CD14-positive monocyte (primary cell): ENCODE measurements at regions not wholly inside any gene's neighbourhood (a gene's known extent, or its start where the extent isn't known, plus 50 kb on each side); places are given as distances from the start of the nearest gene placed in this dataset.

Experiments
- DNase-seq, 3 donors: peaks; one replicate each; pipeline ENCODE4 v3.0.0-alpha.2; 2011 to 2022
- H2AFZ ChIP-seq: 2 replicates; pipeline ENCODE4 v1.6.0; 2012; ENCODE audit warnings: mild to moderate bottlenecking, low read depth, low read length, inconsistent platforms; ENCODE audit not compliant: insufficient read depth, poor library complexity, severe bottlenecking
- H3K27ac ChIP-seq, 2 donors: 1 replicate in 1 of 2; 2 replicates in 1 of 2; pipeline ENCODE4 v1.5.1; 2012 to 2013; ENCODE audit warnings: low read length in 2 of 2, control low read depth in 1 of 2, inconsistent platforms in 1 of 2, low read depth in 1 of 2, mild to moderate bottlenecking in 1 of 2
- H3K27me3 ChIP-seq, 2 donors: one replicate each; pipeline versions ENCODE4 v1.6.0 to v1.6.1; 2011 to 2013; ENCODE audit warnings: low read length in 2 of 2; ENCODE audit not compliant: control insufficient read depth in 2 of 2, insufficient read depth in 2 of 2
- H3K36me3 ChIP-seq, 2 donors: replicated peaks in 1 of 2; 1 replicate in 1 of 2; 2 replicates in 1 of 2; pipeline versions ENCODE4 v1.5.1 to v1.6.1; 2012 to 2013; ENCODE audit warnings: low read length in 2 of 2, control low read depth in 1 of 2, inconsistent platforms in 1 of 2, mild to moderate bottlenecking in 1 of 2; ENCODE audit not compliant: insufficient read depth in 2 of 2, control insufficient read depth in 1 of 2
- H3K4me1 ChIP-seq, 2 donors: 1 replicate in 1 of 2; 2 replicates in 1 of 2; pipeline versions ENCODE4 v1.5.1 to v1.6.1; 2012 to 2013; ENCODE audit warnings: low read length in 2 of 2, control low read depth in 1 of 2, inconsistent platforms in 1 of 2, mild to moderate bottlenecking in 1 of 2, moderate library complexity in 1 of 2; ENCODE audit not compliant: insufficient read depth in 2 of 2, control insufficient read depth in 1 of 2
- H3K4me2 ChIP-seq: replicated peaks from 2 replicates; pipeline ENCODE3; 2012; ENCODE audit warnings: low read length, moderate library complexity, mild to moderate bottlenecking; ENCODE audit not compliant: poor library complexity, severe bottlenecking; ENCODE audit errors: extremely low read depth
- H3K4me3 ChIP-seq, 3 experiments: fragments of 200-600 bp in 1 of 3; sonication (generic) in 1 of 3; replicated peaks in 1 of 3; 1 replicate in 2 of 3; 2 replicates in 1 of 3; pipeline ENCODE4 v1.5.1; 2011 to 2013; ENCODE audit warnings: low read length in 3 of 3, mild to moderate bottlenecking in 3 of 3, control low read depth in 2 of 3, low read depth in 2 of 3, inconsistent platforms in 1 of 3, moderate library complexity in 1 of 3
- H3K79me2 ChIP-seq: 2 replicates; pipeline ENCODE4 v1.6.0; 2012; ENCODE audit warnings: mild to moderate bottlenecking, control low read depth, inconsistent platforms, low read length, moderate library complexity; ENCODE audit not compliant: insufficient read depth
- H3K9ac ChIP-seq: 2 replicates; pipeline ENCODE4 v1.6.0; 2017; ENCODE audit warnings: low read length, mild to moderate bottlenecking; ENCODE audit not compliant: insufficient read depth, poor library complexity, severe bottlenecking
- H3K9me3 ChIP-seq, 2 donors: replicated peaks in 1 of 2; 1 replicate in 1 of 2; 2 replicates in 1 of 2; pipeline versions ENCODE4 v1.5.1 to v1.6.1; 2012 to 2013; ENCODE audit warnings: low read length in 2 of 2, control low read depth in 1 of 2; ENCODE audit not compliant: control insufficient read depth in 1 of 2, insufficient read depth in 1 of 2
- H4K20me1 ChIP-seq: 2 replicates; pipeline ENCODE4 v1.6.0; 2012; ENCODE audit warnings: mild to moderate bottlenecking, low read length, control low read depth, moderate library complexity; ENCODE audit not compliant: insufficient read depth
- H3K27ac Mint-ChIP-seq, 7 donors: one replicate each; pipeline ENCODE4 v1.8.0; 2020; ENCODE audit warnings: mild to moderate bottlenecking in 7 of 7, mixed read lengths in 7 of 7, moderate library complexity in 6 of 7, inconsistent platforms in 2 of 7
- H3K27me3 Mint-ChIP-seq, 3 donors: one replicate each; pipeline ENCODE4 v1.8.0; 2021 to 2022; ENCODE audit warnings: low read depth in 3 of 3, mild to moderate bottlenecking in 3 of 3, mixed read lengths in 3 of 3, moderate library complexity in 3 of 3, inconsistent platforms in 1 of 3
- H3K36me3 Mint-ChIP-seq, 2 donors: one replicate each; pipeline ENCODE4 v1.8.0; 2020; ENCODE audit warnings: mixed read lengths in 2 of 2, inconsistent platforms in 1 of 2, mild to moderate bottlenecking in 1 of 2
- H3K4me1 Mint-ChIP-seq: one replicate; pipeline ENCODE4 v1.8.0; 2020; ENCODE audit warnings: mild to moderate bottlenecking, mixed read lengths
- H3K4me3 Mint-ChIP-seq, 2 donors: one replicate each; pipeline ENCODE4 v1.8.0; 2020; ENCODE audit warnings: mild to moderate bottlenecking in 2 of 2, mixed read lengths in 2 of 2, moderate library complexity in 1 of 2
- H3K9me3 Mint-ChIP-seq, 7 donors: one replicate each; pipeline ENCODE4 v1.8.0; 2020 to 2022; ENCODE audit warnings: mixed read lengths in 7 of 7, mild to moderate bottlenecking in 6 of 7, moderate library complexity in 6 of 7, inconsistent platforms in 2 of 7
- CTCF ChIP-seq: fragments of 200-600 bp; IDR thresholded peaks from one replicate; pipeline ENCODE4 v1.8.0; 2022; ENCODE audit warnings: antibody characterized with exemption, mild to moderate bottlenecking
- WGBS: methylation state at CpG from one replicate; pipeline ENCODE4 v1.1.5; 2013; ENCODE audit warnings: missing lambda C conversion rate; ENCODE audit not compliant: insufficient coverage; 5-methylcytosine and 5-hydroxymethylcytosine counted together
- intact Hi-C, 2 donors: fragments of 100-400 bp; cut with micrococcal nuclease; formaldehyde crosslinking; loops; one replicate each; pipeline versions ENCODE4 v1.15.0 to v1.15.1; 2023

- H3K9ac ChIP-seq = no peak overlapping the region
- no peak overlapping the region for H3K4me3 ChIP-seq
- TF ChIP-seq CTCF = no peak
- Mint-ChIP-seq H3K9me3 (peaks cover 0 to 3% (median 0%) of the 10 kb centered on the region in 7 donors), H3K36me3 (no peaks in the 10 kb centered on the region), H3K4me1 (no peaks in the 10 kb centered on the region), H3K27ac (no peak overlapping the region), H3K27me3 (peaks cover 0 to 2% (median 0%) of the 10 kb centered on the region in 3 donors), H3K4me3 (no peak overlapping the region)
- WGBS = no CpG with 5 or more reads among the region's 1 CpG
- no peaks in the 10 kb centered on the region for H3K4me1 ChIP-seq
- H3K27me3 ChIP-seq = no peaks in the 10 kb centered on the region
- no peak overlapping the region for H2AFZ ChIP-seq
- H3K9me3 ChIP-seq = peaks cover 0 to 6% of the 10 kb centered on the region in 2 donors
- no peaks in the 10 kb centered on the region for H3K36me3 ChIP-seq
- no peak for DNase-seq
- H4K20me1 ChIP-seq = no peaks in the 10 kb centered on the region
- H3K4me2 ChIP-seq = no peak overlapping the region
- H3K79me2 ChIP-seq = no peaks in the 10 kb centered on the region
- no peak overlapping the region for H3K27ac ChIP-seq
- intact Hi-C loops = no loop called here
Observed at GRCh38 chr11:87675993-87676392, 499.2 kb downstream of the RAB38 start.

GRCh38 chr11:87666730-87667129 is 508.5 kb downstream of the RAB38 start:
- H3K27me3 ChIP-seq = no peaks in the 10 kb centered on the region
- intact Hi-C loops = no loop called here
- Mint-ChIP-seq H3K27ac (peak overlapping the region in 1 of 7 donors; percentile 10), H3K9me3 (peaks cover 0 to 10% (median 3%) of the 10 kb centered on the region in 7 donors), H3K4me1 (no peaks in the 10 kb centered on the region), H3K27me3 (peaks cover 0 to 3% (median 0%) of the 10 kb centered on the region in 3 donors), H3K4me3 (no peak overlapping the region), H3K36me3 (no peaks in the 10 kb centered on the region)
- TF ChIP-seq CTCF = no peak
- H3K4me1 ChIP-seq = no peaks in the 10 kb centered on the region
- 84% methylated on average over 5 of the region's 6 CpGs for WGBS
- no peak overlapping the region for H3K27ac ChIP-seq
- no peaks in the 10 kb centered on the region for H4K20me1 ChIP-seq
- no peak overlapping the region for H3K4me3 ChIP-seq
- no peak for DNase-seq
- H3K36me3 ChIP-seq = no peaks in the 10 kb centered on the region
- no peaks in the 10 kb centered on the region for H3K79me2 ChIP-seq
- H2AFZ ChIP-seq = no peak overlapping the region
- no peak overlapping the region for H3K9ac ChIP-seq
- no peak overlapping the region for H3K4me2 ChIP-seq
- H3K9me3 ChIP-seq = no peaks in the 10 kb centered on the region
